ENCODE measurements at regions not wholly inside any gene's neighbourhood (a gene's known extent, or its start where the extent isn't known, plus 50 kb on each side); places are given as distances from the start of the nearest gene placed in this dataset.

- no peaks in the 10 kb centered on the region for H3K79me2 ChIP-seq (ENCODE audit: control insufficient read depth, insufficient read depth, low read length, poor library complexity)
- no peak overlapping the region for H2BK12ac ChIP-seq (ENCODE audit: low read length)
- no peak overlapping the region for H3K14ac ChIP-seq (ENCODE audit: low read length)
- no peaks in the 10 kb centered on the region for H3K79me1 ChIP-seq (ENCODE audit: low read length)
- no peaks in the 10 kb centered on the region for H3K9me3 ChIP-seq (ENCODE audit: insufficient read depth, low read depth, low read length)
- H2BK120ac ChIP-seq (ENCODE audit: insufficient read depth, low read length, poor library complexity): no peak overlapping the region
- H3K9ac ChIP-seq (ENCODE audit: low read length): no peak overlapping the region
- no peak overlapping the region for H4K8ac ChIP-seq (ENCODE audit: low read depth, low read length)
- no peak overlapping the region for H3K4me2 ChIP-seq (ENCODE audit: low read length)
- H2AK5ac ChIP-seq (ENCODE audit: low read length): no peak overlapping the region
- no peaks in the 10 kb centered on the region for H3K36me3 ChIP-seq (ENCODE audit: control insufficient read depth in 1 of 2, insufficient read depth in 2 of 2, low read length in 2 of 2)
- no peak overlapping the region for H3K23ac ChIP-seq (ENCODE audit: low read length)
- WGBS (ENCODE audit: extremely low coverage, insufficient coverage, insufficient read length): no CpG with 5 or more reads among the region's 5 CpGs
- no peak overlapping the region for H4K12ac ChIP-seq (ENCODE audit: low read depth, low read length)
- H2AFZ ChIP-seq (ENCODE audit: insufficient read depth, low read length, poor library complexity): no peak overlapping the region
- H3K4ac ChIP-seq (ENCODE audit: low read depth, low read length): no peak overlapping the region
- H3K4me3 ChIP-seq (ENCODE audit: low read depth, low read length): no peak overlapping the region
- no peak overlapping the region for H3K27ac ChIP-seq (ENCODE audit: low read depth, low read length)
- H3K27me3 ChIP-seq (ENCODE audit: insufficient read depth, low read length): no peaks in the 10 kb centered on the region
- no peak overlapping the region for H2BK5ac ChIP-seq (ENCODE audit: low read depth, low read length, poor library complexity)
- no peaks in the 10 kb centered on the region for H3K4me1 ChIP-seq (ENCODE audit: control insufficient read depth in 1 of 2, insufficient read depth in 2 of 2, low read length in 2 of 2)
- H3K18ac ChIP-seq (ENCODE audit: low read length): no peak overlapping the region
- no peak for DNase-seq
- H4K91ac ChIP-seq (ENCODE audit: low read depth, low read length): no peak overlapping the region
Measured at GRCh38 chr14:40003773-40004172, 571.5 kb upstream of the FBXO33 start.

- no peak overlapping the region for H3K4me3 ChIP-seq (ENCODE audit: low read depth, low read length)
- H2BK12ac ChIP-seq (ENCODE audit: low read length): no peak overlapping the region
- H3K36me3 ChIP-seq (ENCODE audit: control insufficient read depth in 1 of 2, insufficient read depth in 2 of 2, low read length in 2 of 2): no peaks in the 10 kb centered on the region
- H3K4me1 ChIP-seq (ENCODE audit: control insufficient read depth in 1 of 2, insufficient read depth in 2 of 2, low read length in 2 of 2): no peaks in the 10 kb centered on the region
- no peak overlapping the region for H3K9ac ChIP-seq (ENCODE audit: low read length)
- no peak overlapping the region for H3K27ac ChIP-seq (ENCODE audit: low read depth, low read length)
- no peak for DNase-seq
- no peaks in the 10 kb centered on the region for H3K79me2 ChIP-seq (ENCODE audit: control insufficient read depth, insufficient read depth, low read length, poor library complexity)
- H2AK5ac ChIP-seq (ENCODE audit: low read length): no peak overlapping the region
- H3K18ac ChIP-seq (ENCODE audit: low read length): no peak overlapping the region
- no CpG with 5 or more reads among the region's 6 CpGs for WGBS (ENCODE audit: extremely low coverage, insufficient coverage, insufficient read length)
- no peak overlapping the region for H3K4me2 ChIP-seq (ENCODE audit: low read length)
- H3K27me3 ChIP-seq (ENCODE audit: insufficient read depth, low read length): no peaks in the 10 kb centered on the region
- H4K8ac ChIP-seq (ENCODE audit: low read depth, low read length): no peak overlapping the region
- H3K23ac ChIP-seq (ENCODE audit: low read length): no peak overlapping the region
- no peaks in the 10 kb centered on the region for H3K79me1 ChIP-seq (ENCODE audit: low read length)
- no peak overlapping the region for H3K14ac ChIP-seq (ENCODE audit: low read length)
- no peak overlapping the region for H3K4ac ChIP-seq (ENCODE audit: low read depth, low read length)
- no peak overlapping the region for H2BK5ac ChIP-seq (ENCODE audit: low read depth, low read length, poor library complexity)
- H3K9me3 ChIP-seq (ENCODE audit: insufficient read depth, low read depth, low read length): no peaks in the 10 kb centered on the region
- H2BK120ac ChIP-seq (ENCODE audit: insufficient read depth, low read length, poor library complexity): no peak overlapping the region
- H4K12ac ChIP-seq (ENCODE audit: low read depth, low read length): no peak overlapping the region
- H4K91ac ChIP-seq (ENCODE audit: low read depth, low read length): no peak overlapping the region
- no peak overlapping the region for H2AFZ ChIP-seq (ENCODE audit: insufficient read depth, low read length, poor library complexity)
Measured at GRCh38 chr14:39998854-39999253, 566.6 kb upstream of the FBXO33 start.

GRCh38 chr14:39998114-39998513 lies 565.9 kb upstream of the FBXO33 start:
- H2AK5ac ChIP-seq (ENCODE audit: low read length): no peak overlapping the region
- H4K91ac ChIP-seq (ENCODE audit: low read depth, low read length): no peak overlapping the region
- DNase-seq: no peak
- no peaks in the 10 kb centered on the region for H3K4me1 ChIP-seq (ENCODE audit: control insufficient read depth in 1 of 2, insufficient read depth in 2 of 2, low read length in 2 of 2)
- H2BK12ac ChIP-seq (ENCODE audit: low read length): no peak overlapping the region
- no peak overlapping the region for H3K27ac ChIP-seq (ENCODE audit: low read depth, low read length)
- no peak overlapping the region for H2BK120ac ChIP-seq (ENCODE audit: insufficient read depth, low read length, poor library complexity)
- H3K27me3 ChIP-seq (ENCODE audit: insufficient read depth, low read length): no peaks in the 10 kb centered on the region
- H4K12ac ChIP-seq (ENCODE audit: low read depth, low read length): no peak overlapping the region
- no peak overlapping the region for H3K4me2 ChIP-seq (ENCODE audit: low read length)
- H4K8ac ChIP-seq (ENCODE audit: low read depth, low read length): no peak overlapping the region
- no peaks in the 10 kb centered on the region for H3K79me1 ChIP-seq (ENCODE audit: low read length)
- H2AFZ ChIP-seq (ENCODE audit: insufficient read depth, low read length, poor library complexity): no peak overlapping the region
- H3K9ac ChIP-seq (ENCODE audit: low read length): no peak overlapping the region
- H2BK5ac ChIP-seq (ENCODE audit: low read depth, low read length, poor library complexity): no peak overlapping the region
- no peaks in the 10 kb centered on the region for H3K9me3 ChIP-seq (ENCODE audit: insufficient read depth, low read depth, low read length)
- WGBS (ENCODE audit: extremely low coverage, insufficient coverage, insufficient read length): no CpG with 5 or more reads among the region's 2 CpGs
- no peak overlapping the region for H3K14ac ChIP-seq (ENCODE audit: low read length)
- H3K36me3 ChIP-seq (ENCODE audit: control insufficient read depth in 1 of 2, insufficient read depth in 2 of 2, low read length in 2 of 2): no peaks in the 10 kb centered on the region
- H3K79me2 ChIP-seq (ENCODE audit: control insufficient read depth, insufficient read depth, low read length, poor library complexity): no peaks in the 10 kb centered on the region
- H3K18ac ChIP-seq (ENCODE audit: low read length): no peak overlapping the region
- no peak overlapping the region for H3K4ac ChIP-seq (ENCODE audit: low read depth, low read length)
- H3K23ac ChIP-seq (ENCODE audit: low read length): no peak overlapping the region
- no peak overlapping the region for H3K4me3 ChIP-seq (ENCODE audit: low read depth, low read length)

GRCh38 chr14:39991041-39991440 lies 558.8 kb upstream of the FBXO33 start:
- Histone ChIP-seq H2BK5ac (ENCODE audit: low read depth, low read length, poor library complexity) (no peak overlapping the region), H3K36me3 (ENCODE audit: control insufficient read depth in 1 of 2, insufficient read depth in 2 of 2, low read length in 2 of 2) (no peaks in the 10 kb centered on the region), H2BK12ac (ENCODE audit: low read length) (no peak overlapping the region), H4K12ac (ENCODE audit: low read depth, low read length) (no peak overlapping the region), H4K91ac (ENCODE audit: low read depth, low read length) (no peak overlapping the region), H3K27me3 (ENCODE audit: insufficient read depth, low read length) (no peaks in the 10 kb centered on the region), H3K79me1 (ENCODE audit: low read length) (no peaks in the 10 kb centered on the region), H3K14ac (ENCODE audit: low read length) (no peak overlapping the region), H3K27ac (ENCODE audit: low read depth, low read length) (no peak overlapping the region), H4K8ac (ENCODE audit: low read depth, low read length) (no peak overlapping the region), H3K9ac (ENCODE audit: low read length) (no peak overlapping the region), H3K4me1 (ENCODE audit: control insufficient read depth in 1 of 2, insufficient read depth in 2 of 2, low read length in 2 of 2) (no peaks in the 10 kb centered on the region), H3K18ac (ENCODE audit: low read length) (no peak overlapping the region), H3K4me3 (ENCODE audit: low read depth, low read length) (no peak overlapping the region), H3K4ac (ENCODE audit: low read depth, low read length) (no peak overlapping the region), H3K4me2 (ENCODE audit: low read length) (no peak overlapping the region), H2AFZ (ENCODE audit: insufficient read depth, low read length, poor library complexity) (no peak overlapping the region), H2BK120ac (ENCODE audit: insufficient read depth, low read length, poor library complexity) (no peak overlapping the region), H3K23ac (ENCODE audit: low read length) (no peak overlapping the region), H3K79me2 (ENCODE audit: control insufficient read depth, insufficient read depth, low read length, poor library complexity) (no peaks in the 10 kb centered on the region), H3K9me3 (ENCODE audit: insufficient read depth, low read depth, low read length) (no peaks in the 10 kb centered on the region), H2AK5ac (ENCODE audit: low read length) (no peak overlapping the region)
- WGBS (ENCODE audit: extremely low coverage, insufficient coverage, insufficient read length): no CpG with 5 or more reads among the region's 2 CpGs
- no peak for DNase-seq

Data from trophoblast cell (in vitro differentiated cells and primary cell).